GM12878 (cell line): ENCODE measurements at regions not wholly inside any gene's neighbourhood (a gene's known extent, or its start where the extent isn't known, plus 50 kb on each side); places are given as distances from the start of the nearest gene placed in this dataset.

Experiments used
- ATAC-seq: fragments of 200-7000 bp; cut with Tn5 transposase; 3 replicates; pipeline ENCODE4 v1.9.1; 2020; ENCODE audit warnings: mild to moderate bottlenecking, moderate library complexity
- BruUV-seq: library from RNA; stranded (reverse); fragments of 400-500 nt; replicated peaks from 2 replicates; lab custom pipeline; 2021; lab: Mats Ljungman, UMichigan
- CTCF ChIA-PET: fragments of 300-600 bp; sonication (Branson Sonifier 250); formaldehyde crosslinking; extraction: SDS; loops from one replicate; lab custom pipeline; 2021; ENCODE audit warnings: inconsistent platforms; lab: Yijun Ruan, JAX
- POLR2A ChIA-PET: fragments of 350-600 bp; formaldehyde crosslinking; extraction: SDS; loops from one replicate; lab custom pipeline; 2021; ENCODE audit warnings: inconsistent platforms; lab: Charles Lee
- RAD21 ChIA-PET: fragments of 300-600 bp; sonication (Branson Sonifier 250); formaldehyde crosslinking; loops from one replicate; lab custom pipeline; 2023; ENCODE audit warnings: antibody characterized with exemption; ENCODE audit not compliant: unreplicated experiment; lab: Charles Lee
- SMC1A ChIA-PET: fragments of 300-600 bp; sonication (Branson Sonifier 250); formaldehyde crosslinking; loops from one replicate; lab custom pipeline; 2023; ENCODE audit not compliant: unreplicated experiment, uncharacterized antibody; lab: Charles Lee
- DNase-seq: peaks from one replicate; pipeline ENCODE4 v3.0.0-alpha.2; 2011; ENCODE audit warnings: low read depth, low spot score
- FAIRE-seq: peaks from 3 replicates; lab custom pipeline; 2011; peaks lifted over from hg19 to GRCh38; lab: Jason Lieb, UNC
- H2AFZ ChIP-seq: 2 replicates; pipeline ENCODE4 v1.6.0; 2011; ENCODE audit warnings: low read depth, low read length, control low read depth; ENCODE audit not compliant: control insufficient read depth
- H3K27ac ChIP-seq: 2 replicates; pipeline ENCODE4 v1.5.1; 2011; ENCODE audit warnings: control low read depth; ENCODE audit not compliant: control insufficient read depth, insufficient read depth
- H3K27me3 ChIP-seq, 2 experiments: replicated peaks in 1 of 2; 2 replicates each; pipeline versions ENCODE4 v1.6.0 to v1.6.1; 2011; ENCODE audit warnings: low read length in 1 of 2; ENCODE audit not compliant: control insufficient read depth in 2 of 2, insufficient read depth in 2 of 2
- H3K36me3 ChIP-seq, 2 experiments: 2 replicates each; pipeline ENCODE4 v1.5.1; 2011; ENCODE audit warnings: low read length in 1 of 2; ENCODE audit not compliant: control insufficient read depth in 2 of 2, insufficient read depth in 2 of 2
- H3K4me1 ChIP-seq: 2 replicates; pipeline ENCODE4 v1.6.1; 2011; ENCODE audit warnings: mild to moderate bottlenecking, low read length, moderate library complexity, mixed read lengths; ENCODE audit not compliant: control insufficient read depth, insufficient read depth
- H3K4me2 ChIP-seq: 2 replicates; pipeline ENCODE4 v1.6.0; 2011; ENCODE audit warnings: control low read depth; ENCODE audit not compliant: control insufficient read depth, insufficient read depth
- H3K4me3 ChIP-seq: fragments of 200-600 bp; sonication (generic); 2 replicates; pipeline ENCODE4 v1.5.1; 2016
- H3K79me2 ChIP-seq: 2 replicates; pipeline ENCODE4 v1.6.0; 2011; ENCODE audit warnings: low read length; ENCODE audit not compliant: control insufficient read depth, insufficient read depth
- H3K9ac ChIP-seq: 2 replicates; pipeline ENCODE4 v1.8.0; 2011; ENCODE audit warnings: low read length, control low read depth, mixed read lengths; ENCODE audit not compliant: control insufficient read depth, insufficient read depth
- H3K9me3 ChIP-seq: replicated peaks from 3 replicates; pipeline ENCODE4 v1.5.1; 2011; ENCODE audit warnings: mild to moderate bottlenecking, low read length; ENCODE audit not compliant: control insufficient read depth, insufficient read depth
- H4K20me1 ChIP-seq: 2 replicates; pipeline ENCODE4 v1.6.0; 2011; ENCODE audit not compliant: control insufficient read depth, insufficient read depth
- CEBPB ChIP-seq, 2 experiments: fragments of 150-350 bp in 1 of 2; IDR thresholded peaks; 2 replicates each; pipeline ENCODE4 v1.6.1; 2012 to 2014; ENCODE audit warnings: low read depth in 2 of 2, low read length in 2 of 2, borderline replicate concordance in 1 of 2, inconsistent platforms in 1 of 2
- DPF2 ChIP-seq: fragments of 450-650 bp; IDR thresholded peaks from 2 replicates; pipeline ENCODE4 v1.6.1; 2017; ENCODE audit warnings: mild to moderate bottlenecking
- HDGF ChIP-seq: fragments of 450-650 bp; IDR thresholded peaks from 2 replicates; pipeline ENCODE4 v1.6.1; 2016; ENCODE audit warnings: antibody characterized with exemption
- MXI1 ChIP-seq: fragments of 150-350 bp; IDR thresholded peaks from 2 replicates; pipeline ENCODE4 v1.6.1; 2011; ENCODE audit warnings: low read depth, mild to moderate bottlenecking, inconsistent platforms, low read length, improper control_type of control experiment
- POLR2AphosphoS5 ChIP-seq: IDR thresholded peaks from 2 replicates; pipeline ENCODE4 v1.6.1; 2011; ENCODE audit warnings: mild to moderate bottlenecking, low read length, inconsistent platforms
- STAT1 ChIP-seq: fragments of 450-650 bp; conservative IDR thresholded peaks from 2 replicates; pipeline ENCODE4 v1.6.1; 2014; ENCODE audit warnings: antibody characterized with exemption, mild to moderate bottlenecking
- TCF3 ChIP-seq: IDR thresholded peaks from 2 replicates; pipeline ENCODE4 v1.6.1; 2012; ENCODE audit warnings: low read depth, mild to moderate bottlenecking, low read length, borderline replicate concordance; ENCODE audit not compliant: insufficient read depth
- WGBS: methylation state at CpG from one replicate; pipeline ENCODE4 v1.1.6; 2016; ENCODE audit warnings: low lambda C conversion rate; ENCODE audit not compliant: insufficient replicate concordance, insufficient coverage; ENCODE audit errors: missing lambda C conversion rate; 5-methylcytosine and 5-hydroxymethylcytosine counted together
- in situ Hi-C: fragments of 300-500 bp; cut with MboI; formaldehyde crosslinking; loops from 9 replicates; pipeline ENCODE4 v1.14.3; 2018; ENCODE audit warnings: mixed read lengths
- intact Hi-C: fragments of 100-400 bp; cut with micrococcal nuclease; formaldehyde crosslinking; loops from one replicate; pipeline ENCODE4 v1.14.2; 2022; ENCODE audit not compliant: unreplicated experiment
- TF ChIP-seq, protein P1 (sequence below): IDR thresholded peaks from 2 replicates; pipeline ENCODE4 v1.6.1; 2011; ENCODE audit warnings: borderline replicate concordance, low read depth, mild to moderate bottlenecking, moderate library complexity, mixed read lengths, low read length; ENCODE audit not compliant: insufficient read depth; ENCODE audit errors: extremely low read length
- TF ChIP-seq, protein P2 (sequence below): fragments of 450-650 bp; IDR thresholded peaks from 2 replicates; pipeline ENCODE4 v1.6.1; 2017; ENCODE audit warnings: mild to moderate bottlenecking
- TF ChIP-seq, protein P3 (sequence below): IDR thresholded peaks from 2 replicates; pipeline ENCODE4 v1.6.1; 2012; ENCODE audit warnings: mild to moderate bottlenecking, low read depth, low read length
- TF ChIP-seq, protein P4 (sequence below): fragments of 450-650 bp; IDR thresholded peaks from 2 replicates; pipeline ENCODE4 v1.6.1; 2017; ENCODE audit warnings: mild to moderate bottlenecking, moderate library complexity

DNA sequence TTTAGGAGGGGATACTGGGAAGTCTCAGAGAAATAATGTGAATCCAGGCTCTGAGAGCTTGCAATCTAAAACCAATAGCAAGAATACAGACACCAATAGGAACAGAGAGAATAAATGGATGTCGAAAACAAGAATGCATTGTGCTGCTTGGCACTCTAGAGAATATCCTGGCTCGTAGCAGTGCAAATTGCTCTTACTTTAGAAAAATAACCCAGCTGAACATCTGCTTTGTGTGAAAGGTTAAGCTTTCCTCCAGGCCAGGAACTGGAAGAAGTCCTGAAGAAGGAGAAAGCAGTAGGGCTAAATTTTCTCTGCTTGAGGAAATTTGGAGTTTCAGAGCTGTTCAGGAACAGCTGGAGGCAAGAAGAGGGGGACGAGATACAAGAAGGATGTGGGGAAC lies 382.3 kb downstream of the HHIPL2 start:
- ChIA-PET CTCF (interaction anchor here (0.6 to 3.8 kb wide), 16 partner anchors 11 to 1170 kb away, joined by 3 to 21 read pairs (median 3); no protein-coding TSS in a partner anchor), POLR2A (no interaction called here)
- BruUV-seq, result no TSS peak
- TF ChIP-seq, protein P1, sequence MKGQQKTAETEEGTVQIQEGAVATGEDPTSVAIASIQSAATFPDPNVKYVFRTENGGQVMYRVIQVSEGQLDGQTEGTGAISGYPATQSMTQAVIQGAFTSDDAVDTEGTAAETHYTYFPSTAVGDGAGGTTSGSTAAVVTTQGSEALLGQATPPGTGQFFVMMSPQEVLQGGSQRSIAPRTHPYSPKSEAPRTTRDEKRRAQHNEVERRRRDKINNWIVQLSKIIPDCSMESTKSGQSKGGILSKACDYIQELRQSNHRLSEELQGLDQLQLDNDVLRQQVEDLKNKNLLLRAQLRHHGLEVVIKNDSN, result no peak
- TF ChIP-seq, protein P2, sequence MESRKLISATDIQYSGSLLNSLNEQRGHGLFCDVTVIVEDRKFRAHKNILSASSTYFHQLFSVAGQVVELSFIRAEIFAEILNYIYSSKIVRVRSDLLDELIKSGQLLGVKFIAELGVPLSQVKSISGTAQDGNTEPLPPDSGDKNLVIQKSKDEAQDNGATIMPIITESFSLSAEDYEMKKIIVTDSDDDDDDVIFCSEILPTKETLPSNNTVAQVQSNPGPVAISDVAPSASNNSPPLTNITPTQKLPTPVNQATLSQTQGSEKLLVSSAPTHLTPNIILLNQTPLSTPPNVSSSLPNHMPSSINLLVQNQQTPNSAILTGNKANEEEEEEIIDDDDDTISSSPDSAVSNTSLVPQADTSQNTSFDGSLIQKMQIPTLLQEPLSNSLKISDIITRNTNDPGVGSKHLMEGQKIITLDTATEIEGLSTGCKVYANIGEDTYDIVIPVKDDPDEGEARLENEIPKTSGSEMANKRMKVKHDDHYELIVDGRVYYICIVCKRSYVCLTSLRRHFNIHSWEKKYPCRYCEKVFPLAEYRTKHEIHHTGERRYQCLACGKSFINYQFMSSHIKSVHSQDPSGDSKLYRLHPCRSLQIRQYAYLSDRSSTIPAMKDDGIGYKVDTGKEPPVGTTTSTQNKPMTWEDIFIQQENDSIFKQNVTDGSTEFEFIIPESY, result no peak
- TF ChIP-seq, protein P3, sequence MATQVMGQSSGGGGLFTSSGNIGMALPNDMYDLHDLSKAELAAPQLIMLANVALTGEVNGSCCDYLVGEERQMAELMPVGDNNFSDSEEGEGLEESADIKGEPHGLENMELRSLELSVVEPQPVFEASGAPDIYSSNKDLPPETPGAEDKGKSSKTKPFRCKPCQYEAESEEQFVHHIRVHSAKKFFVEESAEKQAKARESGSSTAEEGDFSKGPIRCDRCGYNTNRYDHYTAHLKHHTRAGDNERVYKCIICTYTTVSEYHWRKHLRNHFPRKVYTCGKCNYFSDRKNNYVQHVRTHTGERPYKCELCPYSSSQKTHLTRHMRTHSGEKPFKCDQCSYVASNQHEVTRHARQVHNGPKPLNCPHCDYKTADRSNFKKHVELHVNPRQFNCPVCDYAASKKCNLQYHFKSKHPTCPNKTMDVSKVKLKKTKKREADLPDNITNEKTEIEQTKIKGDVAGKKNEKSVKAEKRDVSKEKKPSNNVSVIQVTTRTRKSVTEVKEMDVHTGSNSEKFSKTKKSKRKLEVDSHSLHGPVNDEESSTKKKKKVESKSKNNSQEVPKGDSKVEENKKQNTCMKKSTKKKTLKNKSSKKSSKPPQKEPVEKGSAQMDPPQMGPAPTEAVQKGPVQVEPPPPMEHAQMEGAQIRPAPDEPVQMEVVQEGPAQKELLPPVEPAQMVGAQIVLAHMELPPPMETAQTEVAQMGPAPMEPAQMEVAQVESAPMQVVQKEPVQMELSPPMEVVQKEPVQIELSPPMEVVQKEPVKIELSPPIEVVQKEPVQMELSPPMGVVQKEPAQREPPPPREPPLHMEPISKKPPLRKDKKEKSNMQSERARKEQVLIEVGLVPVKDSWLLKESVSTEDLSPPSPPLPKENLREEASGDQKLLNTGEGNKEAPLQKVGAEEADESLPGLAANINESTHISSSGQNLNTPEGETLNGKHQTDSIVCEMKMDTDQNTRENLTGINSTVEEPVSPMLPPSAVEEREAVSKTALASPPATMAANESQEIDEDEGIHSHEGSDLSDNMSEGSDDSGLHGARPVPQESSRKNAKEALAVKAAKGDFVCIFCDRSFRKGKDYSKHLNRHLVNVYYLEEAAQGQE, result no peak
- TF ChIP-seq DPF2, result no peak
- no peak for TF ChIP-seq POLR2AphosphoS5
- TF ChIP-seq, protein P4, sequence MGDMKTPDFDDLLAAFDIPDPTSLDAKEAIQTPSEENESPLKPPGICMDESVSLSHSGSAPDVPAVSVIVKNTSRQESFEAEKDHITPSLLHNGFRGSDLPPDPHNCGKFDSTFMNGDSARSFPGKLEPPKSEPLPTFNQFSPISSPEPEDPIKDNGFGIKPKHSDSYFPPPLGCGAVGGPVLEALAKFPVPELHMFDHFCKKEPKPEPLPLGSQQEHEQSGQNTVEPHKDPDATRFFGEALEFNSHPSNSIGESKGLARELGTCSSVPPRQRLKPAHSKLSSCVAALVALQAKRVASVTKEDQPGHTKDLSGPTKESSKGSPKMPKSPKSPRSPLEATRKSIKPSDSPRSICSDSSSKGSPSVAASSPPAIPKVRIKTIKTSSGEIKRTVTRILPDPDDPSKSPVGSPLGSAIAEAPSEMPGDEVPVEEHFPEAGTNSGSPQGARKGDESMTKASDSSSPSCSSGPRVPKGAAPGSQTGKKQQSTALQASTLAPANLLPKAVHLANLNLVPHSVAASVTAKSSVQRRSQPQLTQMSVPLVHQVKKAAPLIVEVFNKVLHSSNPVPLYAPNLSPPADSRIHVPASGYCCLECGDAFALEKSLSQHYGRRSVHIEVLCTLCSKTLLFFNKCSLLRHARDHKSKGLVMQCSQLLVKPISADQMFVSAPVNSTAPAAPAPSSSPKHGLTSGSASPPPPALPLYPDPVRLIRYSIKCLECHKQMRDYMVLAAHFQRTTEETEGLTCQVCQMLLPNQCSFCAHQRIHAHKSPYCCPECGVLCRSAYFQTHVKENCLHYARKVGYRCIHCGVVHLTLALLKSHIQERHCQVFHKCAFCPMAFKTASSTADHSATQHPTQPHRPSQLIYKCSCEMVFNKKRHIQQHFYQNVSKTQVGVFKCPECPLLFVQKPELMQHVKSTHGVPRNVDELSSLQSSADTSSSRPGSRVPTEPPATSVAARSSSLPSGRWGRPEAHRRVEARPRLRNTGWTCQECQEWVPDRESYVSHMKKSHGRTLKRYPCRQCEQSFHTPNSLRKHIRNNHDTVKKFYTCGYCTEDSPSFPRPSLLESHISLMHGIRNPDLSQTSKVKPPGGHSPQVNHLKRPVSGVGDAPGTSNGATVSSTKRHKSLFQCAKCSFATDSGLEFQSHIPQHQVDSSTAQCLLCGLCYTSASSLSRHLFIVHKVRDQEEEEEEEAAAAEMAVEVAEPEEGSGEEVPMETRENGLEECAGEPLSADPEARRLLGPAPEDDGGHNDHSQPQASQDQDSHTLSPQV, result no peak
- no peak for TF ChIP-seq MXI1
- no peak for TF ChIP-seq TCF3
- TF ChIP-seq HDGF, result no peak
- no peak for TF ChIP-seq CEBPB (IDR thresholded peaks at IDR 0.05; ENCODE audit: borderline replicate concordance in 1 of 2, low read depth in 2 of 2, low read length in 2 of 2)
- TF ChIP-seq STAT1, result no peak

More for the DNA sequence above, 382.3 kb downstream of the HHIPL2 start:
- H3K9me3 ChIP-seq, result no peaks in the 10 kb centered on the region; the same call in 1 of the 3 replicates
- DNase-seq, result no peak
- no peaks in the 10 kb centered on the region for H3K79me2 ChIP-seq
- 21% methylated on average over 3 of the region's 3 CpGs for WGBS
- H3K4me3 ChIP-seq, result no peak overlapping the region
- no peak overlapping the region for H3K4me2 ChIP-seq
- no peak for ATAC-seq
- no peak for FAIRE-seq
- no peaks in the 10 kb centered on the region for H4K20me1 ChIP-seq
- H3K36me3 ChIP-seq, result no peaks in the 10 kb centered on the region
- H2AFZ ChIP-seq, result no peak overlapping the region
- in situ Hi-C loops (loop anchor here (10.0 kb wide), 1 partner anchor 441 kb away; no protein-coding TSS in a partner anchor), intact Hi-C loops (loop anchor here (2.0 to 10.0 kb wide), 3 partner anchors 388 to 1291 kb away; partner anchors contain the start of gene HLX)
- H3K4me1 ChIP-seq, result no peaks in the 10 kb centered on the region
- SMC1A ChIA-PET, result interaction anchor here (0.6 to 1.4 kb wide), 7 partner anchors 31 to 626 kb away, joined by 3 to 5 read pairs (median 3); no protein-coding TSS in a partner anchor
- no peak overlapping the region for H3K27ac ChIP-seq
- H3K9ac ChIP-seq, result no peak overlapping the region
- RAD21 ChIA-PET, result interaction anchor here (0.7 to 1.9 kb wide), 5 partner anchors 326 to 688 kb away, joined by 3 to 4 read pairs (median 3); no protein-coding TSS in a partner anchor
- no peaks in the 10 kb centered on the region for H3K27me3 ChIP-seq
